Stimulated activated naive B cell treated with anti-CD40 and anti-IgM and Interleukin-4, amounts not matched to agents 10 μg/mL and 1 μg/mL and 100 μg/mL, for 72 hours (primary cell): ENCODE measurements at regions not wholly inside any gene's neighbourhood (a gene's known extent, or its start where the extent isn't known, plus 50 kb on each side); places are given as distances from the start of the nearest gene placed in this dataset.

ENCODE experiments used
- ATAC-seq, 2 donors: fragments of 150-1000 bp; cut with Tn5 transposase; replicated peaks; 2 replicates each; pipeline ENCODE4 v1.10.0; 2021; ENCODE audit warnings: moderate library complexity in 1 of 2
- DNase-seq: peaks from one replicate; pipeline ENCODE4 v3.0.0; 2021
- H3K27ac Mint-ChIP-seq: one replicate; pipeline ENCODE4 v1.8.0; 2022; ENCODE audit warnings: mild to moderate bottlenecking, mixed read lengths
- H3K27me3 Mint-ChIP-seq, 2 donors: one replicate each; pipeline ENCODE4 v1.8.0; 2022; ENCODE audit warnings: mixed read lengths in 2 of 2
- H3K36me3 Mint-ChIP-seq, 2 donors: one replicate each; pipeline ENCODE4 v1.8.0; 2022; ENCODE audit warnings: mixed read lengths in 2 of 2, mild to moderate bottlenecking in 1 of 2
- H3K4me1 Mint-ChIP-seq, 2 donors: one replicate each; pipeline ENCODE4 v1.8.0; 2022; ENCODE audit warnings: mixed read lengths in 2 of 2, mild to moderate bottlenecking in 1 of 2
- H3K4me3 Mint-ChIP-seq, 2 donors: one replicate each; pipeline ENCODE4 v1.8.0; 2022; ENCODE audit warnings: mild to moderate bottlenecking in 2 of 2, mixed read lengths in 2 of 2, moderate library complexity in 1 of 2
- H3K9me3 Mint-ChIP-seq, 2 donors: one replicate each; pipeline ENCODE4 v1.8.0; 2022; ENCODE audit warnings: mixed read lengths in 2 of 2, mild to moderate bottlenecking in 1 of 2

- DNase-seq (no peak), ATAC-seq (peak in 1 of 2 donors; percentile 6)
- Mint-ChIP-seq H3K36me3 (peaks cover 3% of the 10 kb centered on the region in 2 donors), H3K27ac (peak overlapping the region; percentile 43), H3K4me3 (peak overlapping the region; percentile 2 to 7), H3K4me1 (peaks cover 36 to 60% of the 10 kb centered on the region in 2 donors), H3K27me3 (no peaks in the 10 kb centered on the region), H3K9me3 (peaks cover 0 to 1% of the 10 kb centered on the region in 2 donors)
Observed at GRCh38 chr7:18402488-18403183, 92.9 kb upstream of the HDAC9 start.

GRCh38 chr7:18405726-18406125, 89.8 kb upstream of the HDAC9 start:
- Mint-ChIP-seq H3K27me3 (no peaks in the 10 kb centered on the region), H3K9me3 (no peaks in the 10 kb centered on the region), H3K4me1 (peaks cover 26 to 57% of the 10 kb centered on the region in 2 donors), H3K27ac (no peak overlapping the region), H3K36me3 (peaks cover 0 to 3% of the 10 kb centered on the region in 2 donors), H3K4me3 (peak overlapping the region in 1 of 2 donors; percentile 28)
- DNase-seq = no peak
- no peak for ATAC-seq

- ATAC-seq = no peak
- Mint-ChIP-seq H3K4me3 (no peak overlapping the region), H3K27me3 (no peaks in the 10 kb centered on the region), H3K4me1 (peaks cover 17 to 40% of the 10 kb centered on the region in 2 donors), H3K27ac (peak overlapping the region; percentile 11), H3K9me3 (no peaks in the 10 kb centered on the region), H3K36me3 (peaks cover 0 to 3% of the 10 kb centered on the region in 2 donors)
- DNase-seq = no peak
Observed at GRCh38 chr7:18407385-18407784, 88.2 kb upstream of the HDAC9 start.

GRCh38 chr7:18408461-18408860, 87.1 kb upstream of the HDAC9 start:
- no peak overlapping the region for H3K4me3 Mint-ChIP-seq
- no peak for ATAC-seq
- H3K27me3 Mint-ChIP-seq = no peaks in the 10 kb centered on the region
- peaks cover 14 to 36% of the 10 kb centered on the region in 2 donors for H3K4me1 Mint-ChIP-seq
- H3K27ac Mint-ChIP-seq = no peak overlapping the region
- H3K9me3 Mint-ChIP-seq = no peaks in the 10 kb centered on the region
- no peak for DNase-seq
- peaks cover 0 to 3% of the 10 kb centered on the region in 2 donors for H3K36me3 Mint-ChIP-seq

- ATAC-seq = no peak
- H3K4me1 Mint-ChIP-seq = peaks cover 12 to 32% of the 10 kb centered on the region in 2 donors
- H3K36me3 Mint-ChIP-seq = peaks cover 0 to 3% of the 10 kb centered on the region in 2 donors
- H3K27ac Mint-ChIP-seq = no peak overlapping the region
- H3K4me3 Mint-ChIP-seq = no peak overlapping the region
- no peaks in the 10 kb centered on the region for H3K27me3 Mint-ChIP-seq
- DNase-seq = no peak
- no peaks in the 10 kb centered on the region for H3K9me3 Mint-ChIP-seq
Observed at GRCh38 chr7:18408868-18409267, 86.7 kb upstream of the HDAC9 start.

- H3K27ac Mint-ChIP-seq = no peak overlapping the region
- no peak for ATAC-seq
- peaks cover 4% of the 10 kb centered on the region in 2 donors for H3K9me3 Mint-ChIP-seq
- no peak overlapping the region for H3K4me3 Mint-ChIP-seq
- no peaks in the 10 kb centered on the region for H3K27me3 Mint-ChIP-seq
- peaks cover 3 to 14% of the 10 kb centered on the region in 2 donors for H3K4me1 Mint-ChIP-seq
- H3K36me3 Mint-ChIP-seq = peaks cover 6 to 7% of the 10 kb centered on the region in 2 donors
- DNase-seq = no peak
Observed at GRCh38 chr7:18413447-18413846, 82.1 kb upstream of the HDAC9 start.

- DNase-seq (no peak), ATAC-seq (no peak)
- peaks cover 3 to 4% of the 10 kb centered on the region in 2 donors for H3K4me1 Mint-ChIP-seq
- peaks cover 4% of the 10 kb centered on the region in 2 donors for H3K9me3 Mint-ChIP-seq
- no peaks in the 10 kb centered on the region for H3K27me3 Mint-ChIP-seq
- H3K36me3 Mint-ChIP-seq = peaks cover 6 to 7% of the 10 kb centered on the region in 2 donors
- no peak overlapping the region for H3K27ac Mint-ChIP-seq
- H3K4me3 Mint-ChIP-seq = no peak overlapping the region
Observed at GRCh38 chr7:18414885-18415284, 80.7 kb upstream of the HDAC9 start.

- Mint-ChIP-seq H3K27me3 (no peaks in the 10 kb centered on the region), H3K9me3 (peaks cover 4% of the 10 kb centered on the region in 2 donors), H3K4me1 (peaks cover 5 to 9% of the 10 kb centered on the region in 2 donors), H3K27ac (no peak overlapping the region), H3K36me3 (peaks cover 6 to 7% of the 10 kb centered on the region in 2 donors), H3K4me3 (no peak overlapping the region)
- no peak for DNase-seq
- no peak for ATAC-seq
Observed at GRCh38 chr7:18416988-18417387, 78.6 kb upstream of the HDAC9 start.

GRCh38 chr7:18419456-18419855, 76.1 kb upstream of the HDAC9 start:
- H3K4me1 Mint-ChIP-seq = peaks cover 10 to 17% of the 10 kb centered on the region in 2 donors
- no peaks in the 10 kb centered on the region for H3K27me3 Mint-ChIP-seq
- H3K4me3 Mint-ChIP-seq = no peak overlapping the region
- peaks cover 4% of the 10 kb centered on the region in 2 donors for H3K9me3 Mint-ChIP-seq
- no peak for DNase-seq
- no peak overlapping the region for H3K27ac Mint-ChIP-seq
- H3K36me3 Mint-ChIP-seq = peaks cover 6 to 7% of the 10 kb centered on the region in 2 donors
- no peak for ATAC-seq

GRCh38 chr7:18420108-18420507, 75.4 kb upstream of the HDAC9 start:
- H3K4me3 Mint-ChIP-seq = no peak overlapping the region

GRCh38 chr7:18420748-18421147, 74.8 kb upstream of the HDAC9 start:
- no peak for ATAC-seq
- no peak for DNase-seq
- no peak overlapping the region for H3K4me3 Mint-ChIP-seq
- peaks cover 4 to 7% of the 10 kb centered on the region in 2 donors for H3K36me3 Mint-ChIP-seq
- no peak overlapping the region for H3K27ac Mint-ChIP-seq
- H3K9me3 Mint-ChIP-seq = peaks cover 4% of the 10 kb centered on the region in 2 donors
- peaks cover 10 to 23% of the 10 kb centered on the region in 2 donors for H3K4me1 Mint-ChIP-seq
- no peaks in the 10 kb centered on the region for H3K27me3 Mint-ChIP-seq

More at GRCh38 chr7:18420108-18420507, 75.4 kb upstream of the HDAC9 start:
- DNase-seq (no peak), ATAC-seq (no peak)
- Mint-ChIP-seq H3K27me3 (no peaks in the 10 kb centered on the region), H3K9me3 (peaks cover 4% of the 10 kb centered on the region in 2 donors), H3K36me3 (peaks cover 4 to 7% of the 10 kb centered on the region in 2 donors), H3K4me1 (peaks cover 10 to 17% of the 10 kb centered on the region in 2 donors), H3K27ac (no peak overlapping the region)

- no peak for DNase-seq
- Mint-ChIP-seq H3K36me3 (peaks cover 4 to 7% of the 10 kb centered on the region in 2 donors), H3K4me1 (peaks cover 10 to 26% of the 10 kb centered on the region in 2 donors), H3K9me3 (peaks cover 4% of the 10 kb centered on the region in 2 donors), H3K27me3 (no peaks in the 10 kb centered on the region), H3K27ac (no peak overlapping the region), H3K4me3 (no peak overlapping the region)
- ATAC-seq = peak; percentile 54 to 60
Observed at GRCh38 chr7:18421297-18422002, 74.1 kb upstream of the HDAC9 start.

- peaks cover 2 to 3% of the 10 kb centered on the region in 2 donors for H3K9me3 Mint-ChIP-seq
- H3K27ac Mint-ChIP-seq = no peak overlapping the region
- ATAC-seq = no peak
- no peak overlapping the region for H3K4me3 Mint-ChIP-seq
- H3K27me3 Mint-ChIP-seq = no peaks in the 10 kb centered on the region
- peaks cover 5 to 6% of the 10 kb centered on the region in 2 donors for H3K36me3 Mint-ChIP-seq
- DNase-seq = no peak
- H3K4me1 Mint-ChIP-seq = peaks cover 9 to 31% of the 10 kb centered on the region in 2 donors
Observed at GRCh38 chr7:18425227-18425626, 70.3 kb upstream of the HDAC9 start.

- Mint-ChIP-seq H3K9me3 (peaks cover 2 to 3% of the 10 kb centered on the region in 2 donors), H3K4me1 (peaks cover 9 to 35% of the 10 kb centered on the region in 2 donors), H3K36me3 (peaks cover 6 to 7% of the 10 kb centered on the region in 2 donors), H3K4me3 (no peak overlapping the region), H3K27ac (no peak overlapping the region), H3K27me3 (no peaks in the 10 kb centered on the region)
- DNase-seq = no peak
- no peak for ATAC-seq
Observed at GRCh38 chr7:18425838-18426445, 69.6 kb upstream of the HDAC9 start.
